ENCODE measurements at regions not wholly inside any gene's neighbourhood (a gene's known extent, or its start where the extent isn't known, plus 50 kb on each side); places are given as distances from the start of the nearest gene placed in this dataset.

DNA sequence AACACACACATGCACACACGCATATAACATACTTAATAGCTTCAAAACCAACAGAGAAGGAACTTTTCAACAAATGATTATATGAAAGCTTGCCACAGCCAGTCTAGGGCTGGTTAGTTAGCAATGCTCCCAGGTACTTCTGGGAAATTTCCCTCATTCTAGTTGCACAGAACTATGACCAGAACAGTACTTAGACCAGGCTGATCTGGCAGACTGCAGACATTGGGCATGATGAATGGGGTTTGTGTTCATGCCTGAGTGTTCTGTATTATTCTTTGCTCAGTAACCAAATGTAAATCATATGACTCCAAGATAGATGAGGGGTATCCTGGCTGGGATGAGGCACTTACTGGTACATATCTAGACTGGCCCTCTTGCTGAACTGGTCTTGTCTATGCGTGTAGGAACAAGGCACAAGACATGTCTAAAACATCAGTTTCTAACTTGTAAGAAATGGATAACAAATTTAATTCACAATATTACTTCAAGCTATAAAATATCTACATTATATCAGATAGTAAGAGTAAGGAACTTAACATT, 50.3 kb upstream of the GEMIN8 start:
- TF ChIP-seq, protein P1, sequence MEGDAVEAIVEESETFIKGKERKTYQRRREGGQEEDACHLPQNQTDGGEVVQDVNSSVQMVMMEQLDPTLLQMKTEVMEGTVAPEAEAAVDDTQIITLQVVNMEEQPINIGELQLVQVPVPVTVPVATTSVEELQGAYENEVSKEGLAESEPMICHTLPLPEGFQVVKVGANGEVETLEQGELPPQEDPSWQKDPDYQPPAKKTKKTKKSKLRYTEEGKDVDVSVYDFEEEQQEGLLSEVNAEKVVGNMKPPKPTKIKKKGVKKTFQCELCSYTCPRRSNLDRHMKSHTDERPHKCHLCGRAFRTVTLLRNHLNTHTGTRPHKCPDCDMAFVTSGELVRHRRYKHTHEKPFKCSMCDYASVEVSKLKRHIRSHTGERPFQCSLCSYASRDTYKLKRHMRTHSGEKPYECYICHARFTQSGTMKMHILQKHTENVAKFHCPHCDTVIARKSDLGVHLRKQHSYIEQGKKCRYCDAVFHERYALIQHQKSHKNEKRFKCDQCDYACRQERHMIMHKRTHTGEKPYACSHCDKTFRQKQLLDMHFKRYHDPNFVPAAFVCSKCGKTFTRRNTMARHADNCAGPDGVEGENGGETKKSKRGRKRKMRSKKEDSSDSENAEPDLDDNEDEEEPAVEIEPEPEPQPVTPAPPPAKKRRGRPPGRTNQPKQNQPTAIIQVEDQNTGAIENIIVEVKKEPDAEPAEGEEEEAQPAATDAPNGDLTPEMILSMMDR (IDR thresholded peaks at IDR 0.05): no peak
- no peak for TF ChIP-seq POLR2A (IDR thresholded peaks at IDR 0.05)

All from heart left ventricle (tissue), 13 donors.